Astrocyte of the spinal cord (primary cell): ENCODE measurements at regions not wholly inside any gene's neighbourhood (a gene's known extent, or its start where the extent isn't known, plus 50 kb on each side); places are given as distances from the start of the nearest gene placed in this dataset.
"Not testable (repeated sequence)": the region's sequence is repeated elsewhere in the genome, so short reads cannot be mapped to it uniquely, and the experiment has no call there.

Experiments
- DNase-seq: peaks from one replicate; pipeline ENCODE4 v3.0.0; 2011; ENCODE audit warnings: low read depth, low spot score
- H3K4me3 ChIP-seq: 2 replicates; pipeline ENCODE4 v1.5.1; 2011; ENCODE audit warnings: low read depth, mild to moderate bottlenecking, low read length, moderate library complexity
- CTCF ChIP-seq: IDR thresholded peaks from 2 replicates; pipeline ENCODE4 v1.5.1; 2012; ENCODE audit warnings: low read depth, mild to moderate bottlenecking, low read length, inconsistent platforms
- in situ Hi-C: cut with HindIII; loops from 2 replicates; pipeline ENCODE4 v1.10.0; 2017; ENCODE audit warnings: low sequenced_read_pairs

- in situ Hi-C loops: no loop called here
- no peak for DNase-seq
- no peak for TF ChIP-seq CTCF
- no peak overlapping the region for H3K4me3 ChIP-seq
These were observed 362.2 kb downstream of the C6orf118 start for GRCh38 chr6:164947164-164947563.

- in situ Hi-C loops: no loop called here
- no peak for DNase-seq
- no peak for TF ChIP-seq CTCF
- H3K4me3 ChIP-seq: no peak overlapping the region
These were observed 367.1 kb downstream of the C6orf118 start for GRCh38 chr6:164942271-164942670.

GRCh38 chr6:164933238-164933794 lies 376.1 kb downstream of the C6orf118 start:
- in situ Hi-C loops, H3K4me3 ChIP-seq, DNase-seq: not testable (repeated sequence)

GRCh38 chr6:164929408-164929977 lies 379.9 kb downstream of the C6orf118 start:
- no peak for DNase-seq
- H3K4me3 ChIP-seq: no peak overlapping the region
- no peak for TF ChIP-seq CTCF
- in situ Hi-C loops: no loop called here

- in situ Hi-C loops: no loop called here
- TF ChIP-seq CTCF: no peak
- H3K4me3 ChIP-seq: no peak overlapping the region
- no peak for DNase-seq
These were observed 380.5 kb downstream of the C6orf118 start for GRCh38 chr6:164928728-164929407.

- no peak for TF ChIP-seq CTCF
- in situ Hi-C loops: no loop called here
- DNase-seq: peak; percentile 7
- H3K4me3 ChIP-seq: peak overlapping the region; percentile 10
These were observed 381.2 kb downstream of the C6orf118 start for GRCh38 chr6:164928057-164928727.
